ENCODE measurements at regions not wholly inside any gene's neighbourhood (a gene's known extent, or its start where the extent isn't known, plus 50 kb on each side); places are given as distances from the start of the nearest gene placed in this dataset.
A peak's percentile ranks its signal among the peaks of the same experiment; 100 is the strongest.

- no peak overlapping the region for H3K27ac ChIP-seq
- POLR2A ChIA-PET (ENCODE audit: low non-redundant PET) = no interaction called here
- TF ChIP-seq CTCF (conservative IDR thresholded peaks at IDR 0.05; ENCODE audit: low read depth) = no peak
- CTCF ChIA-PET = interaction anchor here (0.6 to 3.2 kb wide), 4 partner anchors 10 to 1236 kb away, joined by 3 to 24 read pairs (median 4); no protein-coding TSS in a partner anchor
- peak; percentile 8 for DNase-seq (ENCODE audit: low spot score)
Measured at GRCh38 chr3:102741105-102741504, 306.3 kb downstream of the ZPLD1 start.

- no peak for TF ChIP-seq CTCF (conservative IDR thresholded peaks at IDR 0.05; ENCODE audit: low read depth)
- CTCF ChIA-PET = interaction anchor here (0.6 to 3.2 kb wide), 2 partner anchors 68 to 1235 kb away, joined by 4 to 24 read pairs; no protein-coding TSS in a partner anchor
- POLR2A ChIA-PET (ENCODE audit: low non-redundant PET) = no interaction called here
- no peak for DNase-seq (ENCODE audit: low spot score)
- H3K27ac ChIP-seq = no peak overlapping the region
Measured at GRCh38 chr3:102741694-102742093, 306.9 kb downstream of the ZPLD1 start.

- no peak for TF ChIP-seq CTCF (conservative IDR thresholded peaks at IDR 0.05; ENCODE audit: low read depth)
- H3K27ac ChIP-seq = no peak overlapping the region
- no peak for DNase-seq (ENCODE audit: low spot score)
- POLR2A ChIA-PET (ENCODE audit: low non-redundant PET) = no interaction called here
- CTCF ChIA-PET = interaction anchor here (0.6 to 0.8 kb wide), 3 partner anchors 36 to 1337 kb away, joined by 3 to 5 read pairs (median 4); no protein-coding TSS in a partner anchor
Measured at GRCh38 chr3:102745881-102746280, 311.1 kb downstream of the ZPLD1 start.

GRCh38 chr3:102747611-102748010, 312.8 kb downstream of the ZPLD1 start:
- ChIA-PET POLR2A (ENCODE audit: low non-redundant PET) (no interaction called here), CTCF (interaction anchor here (0.8 kb wide), 1 partner anchor 74 kb away, joined by 3 read pairs; no protein-coding TSS in a partner anchor)
- no peak for DNase-seq (ENCODE audit: low spot score)
- H3K27ac ChIP-seq = no peak overlapping the region
- TF ChIP-seq CTCF (conservative IDR thresholded peaks at IDR 0.05; ENCODE audit: low read depth) = no peak

GRCh38 chr3:102748646-102749045, 313.8 kb downstream of the ZPLD1 start:
- ChIA-PET POLR2A (ENCODE audit: low non-redundant PET) (no interaction called here), CTCF (no interaction called here)
- no peak for DNase-seq (ENCODE audit: low spot score)
- no peak for TF ChIP-seq CTCF (conservative IDR thresholded peaks at IDR 0.05; ENCODE audit: low read depth)
- H3K27ac ChIP-seq = no peak overlapping the region

- ChIA-PET CTCF (no interaction called here), POLR2A (ENCODE audit: low non-redundant PET) (no interaction called here)
- no peak for DNase-seq (ENCODE audit: low spot score)
- H3K27ac ChIP-seq = no peak overlapping the region
- TF ChIP-seq CTCF (conservative IDR thresholded peaks at IDR 0.05; ENCODE audit: low read depth) = no peak
Measured at GRCh38 chr3:102750322-102750721, 315.5 kb downstream of the ZPLD1 start.

- no peak overlapping the region for H3K27ac ChIP-seq
- POLR2A ChIA-PET (ENCODE audit: low non-redundant PET) = no interaction called here
- CTCF ChIA-PET = no interaction called here
- DNase-seq (ENCODE audit: low spot score) = no peak
- TF ChIP-seq CTCF (conservative IDR thresholded peaks at IDR 0.05; ENCODE audit: low read depth) = no peak
Measured at GRCh38 chr3:102753901-102754300, 319.1 kb downstream of the ZPLD1 start.
